GM19324 (cell line): ENCODE measurements at regions not wholly inside any gene's neighbourhood (a gene's known extent, or its start where the extent isn't known, plus 50 kb on each side); places are given as distances from the start of the nearest gene placed in this dataset.
"Not testable (repeated sequence)": the region's sequence is repeated elsewhere in the genome, so short reads cannot be mapped to it uniquely, and the experiment has no call there.

Experiments
- ATAC-seq: cut with Tn5 transposase; IDR thresholded peaks from one replicate; pipeline ENCODE4 v1.9.1; 2021; ENCODE audit warnings: mild to moderate bottlenecking, moderate library complexity; ENCODE audit not compliant: unreplicated experiment, low FRiP score

DNA sequence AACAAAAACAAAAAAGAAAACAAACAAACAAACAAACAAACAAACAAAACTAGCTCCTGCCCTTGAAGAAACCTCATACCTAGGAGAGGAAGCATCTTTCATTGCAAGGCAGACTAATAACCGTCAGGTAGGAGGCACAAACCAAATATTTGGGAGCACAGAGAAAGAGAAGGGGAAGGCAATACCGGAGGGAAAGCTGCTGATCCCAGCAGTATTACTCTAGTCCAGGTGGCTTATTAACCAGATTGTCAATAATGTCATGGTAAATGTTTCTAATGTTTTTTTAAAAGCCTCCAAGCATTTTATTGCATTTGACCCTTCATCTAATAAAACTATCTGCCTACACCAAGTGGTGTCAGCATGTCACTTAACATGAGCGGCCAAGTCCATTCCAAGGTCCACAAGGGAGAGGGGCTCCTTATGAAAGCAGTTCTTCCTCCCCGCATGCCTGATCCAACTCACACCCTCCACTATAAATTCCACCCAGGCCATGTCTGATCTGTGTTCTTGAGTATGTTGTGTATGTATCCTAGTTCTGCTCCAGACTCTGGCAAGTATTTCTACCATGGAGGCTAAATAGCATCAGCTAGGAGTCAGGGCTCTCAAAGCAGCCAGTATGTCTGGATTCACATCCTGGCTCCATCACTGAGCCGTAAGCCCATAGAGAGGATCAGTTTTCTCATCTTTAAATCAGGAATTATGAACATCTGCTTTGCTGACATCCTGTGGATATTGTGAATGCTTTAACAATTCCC, 208.1 kb upstream of the TENM4 start:
- ATAC-seq: no peak

- no peak for ATAC-seq
Measured at GRCh38 chr11:79637219-79637618, 196.4 kb upstream of the TENM4 start.

GRCh38 chr11:79634905-79635304, 194.1 kb upstream of the TENM4 start:
- ATAC-seq: no peak

DNA sequence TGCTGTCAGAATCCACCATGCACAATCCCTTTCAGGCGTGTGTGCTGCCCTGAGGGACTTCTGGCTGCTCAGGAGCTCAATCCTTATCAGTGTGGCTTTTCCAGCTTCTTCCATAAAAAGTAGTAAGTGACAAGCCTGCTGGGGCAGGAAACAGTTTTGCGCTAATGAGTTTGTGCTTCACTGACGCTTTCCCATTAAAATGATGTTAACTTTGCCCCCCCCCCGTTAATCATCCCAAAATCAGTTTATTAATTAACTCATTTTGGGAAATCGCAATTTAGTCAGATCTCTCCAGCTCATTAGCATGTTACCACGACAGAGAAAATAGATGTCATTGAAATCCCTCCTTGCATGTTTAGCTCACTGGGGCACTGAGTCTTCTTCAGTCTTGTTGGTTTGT, 186.5 kb upstream of the TENM4 start:
- no peak for ATAC-seq

DNA sequence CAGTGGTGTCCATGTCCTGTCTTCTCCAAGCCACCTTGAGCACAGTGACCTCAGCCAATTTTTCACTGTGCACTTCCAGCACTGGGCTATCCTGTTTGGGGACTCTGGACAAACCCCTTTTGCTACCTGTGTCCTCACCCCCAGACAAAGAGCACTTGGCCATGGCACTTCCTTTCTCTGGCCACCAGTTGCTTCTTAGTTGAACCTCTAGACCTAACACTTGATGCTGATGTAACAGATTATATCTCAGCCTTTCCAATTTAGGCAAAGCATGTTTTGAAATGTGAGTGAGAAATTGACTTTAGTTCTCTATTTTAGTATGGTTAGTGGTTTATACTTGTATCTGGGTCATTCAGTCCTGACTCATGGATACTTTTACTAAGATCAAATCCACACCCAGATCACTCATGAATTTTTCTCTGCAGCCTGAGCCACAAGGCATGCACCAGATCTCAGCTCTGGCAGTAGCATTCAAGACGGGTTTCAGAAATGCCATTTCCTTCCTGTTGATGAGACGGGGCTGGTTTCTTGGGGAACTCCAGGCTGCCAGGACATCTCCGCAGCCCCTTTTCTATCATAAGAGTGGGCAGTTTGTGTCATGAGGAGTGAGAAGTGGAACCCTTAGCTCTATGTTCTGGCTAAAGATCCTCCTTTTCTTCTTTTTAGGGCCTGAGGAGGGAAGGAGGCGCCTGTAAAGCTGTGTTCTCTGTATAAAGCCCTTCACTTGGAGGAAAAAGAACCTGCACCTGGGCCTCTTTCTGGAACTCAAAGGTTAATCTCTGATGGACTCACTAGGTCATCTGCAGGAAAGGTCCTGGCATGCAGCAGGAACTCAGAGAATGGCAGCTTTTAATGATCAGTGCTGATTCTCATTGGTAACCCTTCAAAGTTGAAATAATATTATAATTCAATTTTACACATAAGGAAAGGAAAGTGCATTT, 185.6 kb upstream of the TENM4 start:
- no peak for ATAC-seq

DNA sequence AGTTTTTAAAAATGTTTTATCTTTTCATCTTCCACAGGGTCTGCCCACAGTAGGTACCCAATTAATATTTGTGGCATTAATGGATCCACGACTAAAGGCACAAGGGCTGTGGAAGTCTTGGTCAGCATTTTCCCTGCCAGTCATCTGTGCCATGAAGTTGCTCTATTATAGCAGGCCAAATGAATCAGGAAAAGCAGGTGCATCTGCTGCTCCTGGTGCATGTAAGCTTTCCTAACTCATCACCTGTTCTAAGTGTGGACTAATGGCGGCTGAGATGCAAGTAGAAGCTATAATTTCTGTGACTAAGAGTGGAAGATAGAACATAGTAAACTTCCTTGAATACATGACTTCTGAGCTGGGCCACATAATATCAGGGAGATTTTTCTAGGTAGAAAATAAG, 182.5 kb upstream of the TENM4 start:
- ATAC-seq: no peak

DNA sequence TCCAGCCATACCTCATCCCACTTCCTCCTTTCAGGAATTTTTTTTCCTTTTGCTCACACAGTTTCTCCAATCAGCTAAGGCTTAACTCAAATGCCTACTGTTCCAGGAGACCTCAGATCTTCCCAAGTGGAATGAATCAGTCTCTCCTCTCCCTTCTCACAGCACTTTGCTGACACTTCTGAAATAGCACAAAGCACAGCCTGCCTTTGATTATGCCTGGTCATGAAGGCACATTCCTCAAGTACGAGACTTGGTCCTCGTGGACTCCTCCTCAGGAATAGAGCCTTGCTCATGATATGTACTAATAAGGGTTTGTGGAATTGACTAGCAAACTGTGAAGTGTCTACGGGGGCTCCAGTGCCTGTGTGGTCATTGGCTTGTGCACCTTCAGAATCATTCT, 176.7 kb upstream of the TENM4 start:
- ATAC-seq: no peak

DNA sequence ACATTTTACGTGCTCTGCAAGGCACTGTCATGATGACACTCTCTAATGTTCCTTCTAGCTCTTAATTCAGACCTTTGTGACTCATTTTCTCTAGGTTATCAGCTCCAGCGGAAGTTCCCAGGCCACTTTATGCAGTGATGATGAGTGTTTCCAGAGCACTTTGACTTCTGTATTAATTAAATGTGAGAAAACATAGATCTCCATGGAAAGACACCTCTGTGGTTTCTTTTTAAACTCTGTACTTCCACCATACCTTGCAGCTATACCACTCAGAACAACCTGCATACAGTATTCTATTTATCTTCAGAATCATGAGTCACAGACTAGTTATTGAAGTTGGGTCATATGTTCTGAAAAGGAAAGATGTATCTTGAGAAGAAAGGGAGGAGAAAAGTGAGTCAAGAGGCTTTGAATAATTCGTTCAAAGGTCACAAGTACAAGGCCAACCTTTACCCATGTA, 175.6 kb upstream of the TENM4 start:
- no peak for ATAC-seq

GRCh38 chr11:79615425-79615824, 174.6 kb upstream of the TENM4 start:
- ATAC-seq: no peak

DNA sequence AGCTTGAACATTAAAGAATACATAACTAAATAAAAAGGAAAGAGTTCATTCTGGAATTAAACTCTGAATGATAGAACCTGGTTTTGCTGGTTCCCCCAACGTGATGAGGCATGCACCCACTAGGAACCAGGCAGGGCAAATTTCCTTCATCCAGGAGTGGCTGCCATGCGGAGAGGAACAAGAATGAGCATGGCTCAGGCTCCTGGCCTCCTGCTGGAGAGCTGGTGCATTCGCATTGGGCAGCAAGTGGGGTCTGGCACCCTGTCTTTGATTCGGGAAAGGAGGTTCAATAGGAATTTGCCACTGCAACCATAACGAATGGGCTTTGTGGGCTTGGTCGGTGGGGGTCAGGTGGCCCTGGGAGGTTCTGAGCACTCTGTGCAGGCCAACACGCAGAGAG, 169.8 kb upstream of the TENM4 start:
- no peak for ATAC-seq

DNA sequence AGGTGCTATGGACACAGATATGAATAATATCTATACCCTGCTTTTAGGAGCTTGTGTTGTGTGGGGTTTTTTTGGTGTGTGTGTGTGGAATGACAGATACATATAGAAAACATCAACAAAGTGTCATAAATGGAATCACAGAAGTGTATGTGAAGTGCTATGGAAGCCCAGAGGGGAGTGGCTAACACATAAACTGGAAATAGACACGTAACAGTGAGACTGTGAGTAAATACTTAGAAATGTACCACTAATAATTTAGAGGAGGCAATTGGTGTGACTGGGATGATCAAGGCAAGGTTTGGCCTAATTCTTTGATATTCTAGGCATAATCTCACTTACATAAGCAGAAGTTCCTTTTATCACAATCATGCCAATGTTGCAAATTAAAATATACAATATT, 169.3 kb upstream of the TENM4 start:
- no peak for ATAC-seq

DNA sequence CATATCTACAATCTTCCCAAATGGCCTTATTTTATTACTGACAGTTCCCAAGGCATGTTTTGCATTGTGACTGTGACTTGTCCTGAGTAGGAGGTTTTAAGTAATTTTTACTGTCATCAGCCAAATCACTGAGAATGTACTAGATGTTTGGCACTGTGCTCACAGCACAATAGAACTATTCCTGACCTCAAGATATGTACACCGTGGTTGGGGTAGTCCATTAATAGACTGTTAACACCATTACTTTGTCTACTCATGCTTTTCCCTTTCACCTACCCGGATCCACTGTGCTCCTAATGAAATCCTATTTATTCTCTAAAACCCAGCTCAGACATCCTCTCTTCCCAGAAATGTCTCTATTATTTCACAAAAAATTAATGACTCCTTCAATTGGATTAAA, 168.7 kb upstream of the TENM4 start:
- no peak for ATAC-seq

DNA sequence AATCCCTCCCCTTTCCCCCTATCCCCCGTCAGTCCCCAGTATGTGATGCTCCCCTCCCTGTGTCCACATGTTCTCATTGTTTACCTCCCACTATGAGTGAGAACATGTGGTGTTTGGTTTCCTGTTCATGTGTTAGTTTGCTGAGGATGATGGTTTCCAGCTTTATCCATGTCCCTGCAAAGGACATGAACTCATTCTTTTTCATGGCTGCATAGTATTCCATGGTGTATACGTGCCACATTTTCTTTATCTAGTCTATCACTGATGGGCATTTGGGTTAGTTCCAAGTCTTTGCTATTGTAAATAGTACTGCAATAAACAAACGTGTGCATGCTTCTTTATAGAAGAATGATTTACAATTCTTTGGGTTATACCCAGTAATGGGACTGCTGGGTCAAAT, 165.6 kb upstream of the TENM4 start:
- not testable (repeated sequence) for ATAC-seq

- ATAC-seq: no peak
Measured at GRCh38 chr11:79600711-79601110, 159.9 kb upstream of the TENM4 start.

GRCh38 chr11:79594834-79595233, 154.0 kb upstream of the TENM4 start:
- ATAC-seq: no peak

DNA sequence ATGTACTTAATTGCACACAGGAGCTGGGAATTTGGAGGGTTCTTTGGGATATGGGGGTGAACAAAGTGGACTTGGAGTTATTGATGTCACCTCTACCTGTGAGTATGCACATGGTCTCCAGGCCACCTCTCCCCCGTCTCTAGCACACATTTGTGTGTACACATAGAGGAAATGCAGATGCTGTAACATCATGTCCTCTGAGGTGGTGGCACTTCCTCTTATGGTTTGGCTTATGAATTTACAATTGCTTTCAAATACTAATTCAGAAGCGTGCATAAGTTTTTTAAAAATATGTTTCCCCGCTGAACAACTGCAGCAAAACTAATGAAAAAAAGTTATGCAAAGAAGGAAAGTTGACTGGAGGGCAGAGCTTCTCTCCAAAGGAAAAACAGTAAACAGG, 152.0 kb upstream of the TENM4 start:
- no peak for ATAC-seq

- ATAC-seq: no peak
Measured at GRCh38 chr11:79592406-79592805, 151.6 kb upstream of the TENM4 start.

- no peak for ATAC-seq
Measured at GRCh38 chr11:79582434-79582833, 141.6 kb upstream of the TENM4 start.

- no peak for ATAC-seq
Measured at GRCh38 chr11:79579063-79579462, 138.2 kb upstream of the TENM4 start.

DNA sequence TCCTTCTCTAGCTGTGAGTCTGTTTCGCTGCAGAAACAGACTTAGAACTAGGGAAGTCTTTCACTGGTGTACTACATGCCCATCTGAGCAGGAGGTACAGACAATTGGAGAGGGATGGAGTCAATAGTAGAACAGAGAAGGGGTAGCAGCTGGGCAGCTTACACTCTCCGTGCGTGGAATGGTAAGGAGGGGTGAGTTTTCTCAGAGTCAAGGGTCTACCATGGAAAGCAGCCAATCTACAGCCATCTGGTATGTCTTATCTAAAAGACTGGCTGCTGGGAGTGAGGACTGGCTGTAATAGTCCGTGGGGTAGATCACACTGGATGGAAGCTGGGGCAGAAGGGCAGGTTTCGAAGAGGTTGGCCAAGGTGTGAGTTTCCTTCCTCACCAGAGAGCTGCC, 137.3 kb upstream of the TENM4 start:
- ATAC-seq: no peak

- no peak for ATAC-seq
Measured at GRCh38 chr11:79575701-79576100, 134.9 kb upstream of the TENM4 start.

GRCh38 chr11:79570104-79570503, 129.3 kb upstream of the TENM4 start:
- ATAC-seq: no peak
